Activated naive CD4-positive, alpha-beta T cell treated with anti-CD3 and anti-CD28 coated beads, Interleukin-2, amount 50 U/mL, for 24 hours (primary cell): ENCODE measurements at regions not wholly inside any gene's neighbourhood (a gene's known extent, or its start where the extent isn't known, plus 50 kb on each side); places are given as distances from the start of the nearest gene placed in this dataset.

Experiments
- H3K27ac Mint-ChIP-seq: one replicate; pipeline ENCODE4 v1.8.0; 2021; ENCODE audit warnings: mild to moderate bottlenecking, mixed read lengths
- H3K27me3 Mint-ChIP-seq: one replicate; pipeline ENCODE4 v1.8.0; 2021; ENCODE audit warnings: mixed read lengths
- H3K36me3 Mint-ChIP-seq: one replicate; pipeline ENCODE4 v1.8.0; 2021; ENCODE audit warnings: mixed read lengths
- H3K4me1 Mint-ChIP-seq: one replicate; pipeline ENCODE4 v1.8.0; 2021; ENCODE audit warnings: mixed read lengths
- H3K4me3 Mint-ChIP-seq: one replicate; pipeline ENCODE4 v1.8.0; 2021; ENCODE audit warnings: mild to moderate bottlenecking, mixed read lengths
- H3K9me3 Mint-ChIP-seq: one replicate; pipeline ENCODE4 v1.8.0; 2021; ENCODE audit warnings: mixed read lengths

- Mint-ChIP-seq H3K27me3 (peaks cover 13% of the 10 kb centered on the region), H3K27ac (no peak overlapping the region), H3K36me3 (no peaks in the 10 kb centered on the region), H3K9me3 (no peaks in the 10 kb centered on the region), H3K4me3 (no peak overlapping the region), H3K4me1 (no peaks in the 10 kb centered on the region)
Observed at GRCh38 chr6:170483413-170483812, 69.7 kb downstream of the PSMB1 start.

- H3K4me3 Mint-ChIP-seq = no peak overlapping the region
- no peaks in the 10 kb centered on the region for H3K36me3 Mint-ChIP-seq
- peaks cover 6% of the 10 kb centered on the region for H3K27me3 Mint-ChIP-seq
- no peak overlapping the region for H3K27ac Mint-ChIP-seq
- H3K4me1 Mint-ChIP-seq = no peaks in the 10 kb centered on the region
- H3K9me3 Mint-ChIP-seq = no peaks in the 10 kb centered on the region
Observed at GRCh38 chr6:170480050-170480692, 72.9 kb downstream of the PSMB1 start.

GRCh38 chr6:170476360-170476759 lies 76.7 kb downstream of the PSMB1 start:
- no peaks in the 10 kb centered on the region for H3K36me3 Mint-ChIP-seq
- H3K4me1 Mint-ChIP-seq = no peaks in the 10 kb centered on the region
- peaks cover 4% of the 10 kb centered on the region for H3K27me3 Mint-ChIP-seq
- no peak overlapping the region for H3K4me3 Mint-ChIP-seq
- H3K9me3 Mint-ChIP-seq = no peaks in the 10 kb centered on the region
- H3K27ac Mint-ChIP-seq = no peak overlapping the region

DNA sequence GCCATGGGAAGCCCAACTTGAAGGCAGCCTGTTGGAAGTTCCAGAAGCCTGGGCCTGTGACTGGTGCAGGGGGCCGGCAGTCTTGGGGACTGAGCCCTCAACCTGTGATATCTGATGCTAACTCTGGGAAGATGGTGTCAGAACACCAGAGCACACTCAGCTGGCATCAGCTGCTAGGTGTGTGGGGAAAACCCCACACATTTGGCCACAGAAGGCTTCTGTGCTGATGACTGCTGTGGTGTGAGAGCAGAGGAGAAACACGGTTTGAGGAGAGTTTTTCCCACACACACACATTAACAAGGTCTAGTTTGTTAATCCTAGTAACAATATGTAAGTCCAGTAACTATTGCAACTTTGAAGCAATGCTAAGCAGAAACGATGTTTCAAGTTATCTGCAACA lies 78.0 kb downstream of the PSMB1 start:
- Mint-ChIP-seq H3K27me3 (no peaks in the 10 kb centered on the region), H3K9me3 (no peaks in the 10 kb centered on the region), H3K27ac (no peak overlapping the region), H3K36me3 (no peaks in the 10 kb centered on the region), H3K4me1 (no peaks in the 10 kb centered on the region), H3K4me3 (no peak overlapping the region)

DNA sequence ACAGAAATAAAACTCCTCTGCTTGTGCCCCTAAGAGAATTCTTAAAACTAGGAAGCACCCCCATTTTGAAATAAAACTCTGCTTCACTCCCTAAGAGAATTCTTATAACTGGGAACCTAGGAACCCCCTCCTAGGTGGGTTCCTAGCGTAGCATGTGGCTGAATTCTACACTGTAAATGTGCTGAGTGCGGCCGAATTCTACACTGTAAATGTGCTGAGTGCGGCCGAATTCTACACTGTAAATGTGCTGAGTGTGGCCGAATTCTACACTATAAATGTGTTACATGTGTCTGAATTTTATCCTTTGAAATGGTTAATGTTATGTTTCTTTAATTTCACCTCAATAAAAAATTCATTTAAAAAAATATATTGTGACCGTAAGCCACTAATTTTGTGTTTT lies 79.3 kb downstream of the PSMB1 start:
- Mint-ChIP-seq H3K36me3 (no peaks in the 10 kb centered on the region), H3K4me1 (no peaks in the 10 kb centered on the region), H3K27ac (no peak overlapping the region), H3K27me3 (no peaks in the 10 kb centered on the region), H3K4me3 (no peak overlapping the region), H3K9me3 (no peaks in the 10 kb centered on the region)

DNA sequence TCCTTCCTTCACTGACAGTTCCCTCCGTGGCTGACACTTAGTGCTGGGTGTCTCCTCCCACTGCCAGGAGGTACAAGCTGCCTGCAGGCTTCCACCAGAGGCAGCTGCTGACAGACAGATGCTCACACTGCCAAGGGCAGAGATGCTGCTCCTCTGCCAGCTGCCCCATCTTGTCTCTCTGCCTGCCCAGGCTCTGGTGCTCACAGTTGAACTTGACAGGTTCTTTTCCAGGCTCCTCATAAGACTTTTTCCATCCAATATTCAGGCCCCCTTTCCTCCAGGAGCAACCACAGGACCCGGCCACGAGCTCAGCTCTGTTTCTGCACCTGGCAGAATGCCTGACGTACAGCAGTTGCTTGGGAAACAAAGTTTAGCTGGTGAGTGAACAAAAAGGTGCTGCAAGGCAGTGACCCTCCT lies 79.8 kb downstream of the PSMB1 start:
- Mint-ChIP-seq H3K27me3 (no peaks in the 10 kb centered on the region), H3K4me3 (no peak overlapping the region), H3K36me3 (no peaks in the 10 kb centered on the region), H3K9me3 (no peaks in the 10 kb centered on the region), H3K27ac (no peak overlapping the region), H3K4me1 (no peaks in the 10 kb centered on the region)

GRCh38 chr6:170471491-170471890 lies 81.6 kb downstream of the PSMB1 start:
- no peaks in the 10 kb centered on the region for H3K36me3 Mint-ChIP-seq
- H3K27me3 Mint-ChIP-seq = no peaks in the 10 kb centered on the region
- H3K9me3 Mint-ChIP-seq = no peaks in the 10 kb centered on the region
- no peaks in the 10 kb centered on the region for H3K4me1 Mint-ChIP-seq
- H3K27ac Mint-ChIP-seq = no peak overlapping the region
- no peak overlapping the region for H3K4me3 Mint-ChIP-seq

DNA sequence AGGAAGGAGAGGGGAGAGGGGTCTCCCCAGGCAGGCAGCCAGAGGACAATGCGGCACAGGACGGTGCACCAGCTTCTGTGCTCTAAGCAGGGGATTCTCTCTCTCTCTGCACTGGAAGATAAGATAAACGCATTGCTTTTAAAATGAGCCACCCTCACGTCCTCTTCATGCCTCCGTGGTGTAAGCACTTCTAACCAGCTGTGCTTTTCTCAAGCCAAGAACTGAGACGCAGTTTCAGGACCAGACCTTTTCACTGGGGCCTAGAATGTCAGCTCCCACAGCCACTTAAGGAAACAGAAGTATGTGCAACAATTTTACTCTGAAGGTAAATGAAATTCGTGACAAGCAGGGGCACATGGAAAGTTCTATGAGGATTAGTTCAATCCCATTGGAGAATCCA lies 82.4 kb downstream of the PSMB1 start:
- H3K36me3 Mint-ChIP-seq = no peaks in the 10 kb centered on the region
- no peak overlapping the region for H3K4me3 Mint-ChIP-seq
- no peaks in the 10 kb centered on the region for H3K9me3 Mint-ChIP-seq
- no peak overlapping the region for H3K27ac Mint-ChIP-seq
- no peaks in the 10 kb centered on the region for H3K4me1 Mint-ChIP-seq
- H3K27me3 Mint-ChIP-seq = no peaks in the 10 kb centered on the region

GRCh38 chr6:170464524-170464979 lies 88.6 kb downstream of the PSMB1 start:
- no peaks in the 10 kb centered on the region for H3K36me3 Mint-ChIP-seq
- no peak overlapping the region for H3K27ac Mint-ChIP-seq
- no peaks in the 10 kb centered on the region for H3K9me3 Mint-ChIP-seq
- H3K4me1 Mint-ChIP-seq = peaks cover 10% of the 10 kb centered on the region
- H3K27me3 Mint-ChIP-seq = peaks cover 3% of the 10 kb centered on the region
- peak overlapping the region; percentile 58 for H3K4me3 Mint-ChIP-seq

GRCh38 chr6:170464080-170464479 lies 89.0 kb downstream of the PSMB1 start:
- Mint-ChIP-seq H3K4me1 (peaks cover 13% of the 10 kb centered on the region), H3K4me3 (peak overlapping the region; percentile 58), H3K9me3 (no peaks in the 10 kb centered on the region), H3K27me3 (peaks cover 4% of the 10 kb centered on the region), H3K27ac (no peak overlapping the region), H3K36me3 (no peaks in the 10 kb centered on the region)

DNA sequence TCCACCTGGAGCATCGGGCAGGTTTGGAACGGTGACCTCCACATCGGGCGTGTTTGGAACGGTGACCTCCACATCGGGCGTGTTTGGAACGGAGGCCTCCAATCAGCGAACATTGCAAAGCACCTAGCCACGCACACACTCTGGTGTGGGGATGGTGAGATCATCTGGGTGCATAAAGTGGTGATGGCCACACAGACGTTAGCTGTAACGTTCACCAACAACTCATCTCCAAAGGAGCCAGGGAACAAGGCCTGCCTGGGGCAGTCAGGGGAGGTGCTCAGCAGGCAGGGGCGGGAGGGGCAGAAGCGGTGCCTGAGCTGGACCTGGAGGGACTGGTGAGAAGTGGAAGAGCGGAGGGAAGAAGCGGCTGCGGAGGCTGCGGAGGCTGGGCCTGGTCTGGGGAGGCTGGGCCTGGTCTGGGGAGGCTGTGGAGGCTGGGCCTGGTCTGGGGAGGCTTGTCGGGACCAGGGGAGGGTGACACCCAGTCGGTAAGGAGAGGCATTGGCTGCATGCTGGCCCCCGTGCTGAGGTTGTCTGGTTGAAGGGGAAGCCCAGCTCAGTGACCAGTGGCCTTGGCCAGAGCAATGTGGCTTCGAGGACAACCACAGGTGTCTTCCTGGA lies 89.9 kb downstream of the PSMB1 start:
- peaks cover 13% of the 10 kb centered on the region for H3K4me1 Mint-ChIP-seq
- H3K4me3 Mint-ChIP-seq = no peak overlapping the region
- H3K27ac Mint-ChIP-seq = no peak overlapping the region
- H3K27me3 Mint-ChIP-seq = peaks cover 4% of the 10 kb centered on the region
- no peaks in the 10 kb centered on the region for H3K36me3 Mint-ChIP-seq
- H3K9me3 Mint-ChIP-seq = no peaks in the 10 kb centered on the region

- Mint-ChIP-seq H3K4me3 (no peak overlapping the region), H3K27me3 (peaks cover 4% of the 10 kb centered on the region), H3K9me3 (no peaks in the 10 kb centered on the region), H3K36me3 (no peaks in the 10 kb centered on the region), H3K4me1 (peaks cover 13% of the 10 kb centered on the region), H3K27ac (no peak overlapping the region)
Observed at GRCh38 chr6:170462366-170463020, 90.6 kb downstream of the PSMB1 start.

- no peaks in the 10 kb centered on the region for H3K36me3 Mint-ChIP-seq
- H3K4me3 Mint-ChIP-seq = no peak overlapping the region
- no peaks in the 10 kb centered on the region for H3K9me3 Mint-ChIP-seq
- peak overlapping the region; percentile 30 for H3K27ac Mint-ChIP-seq
- H3K4me1 Mint-ChIP-seq = peaks cover 13% of the 10 kb centered on the region
- peaks cover 4% of the 10 kb centered on the region for H3K27me3 Mint-ChIP-seq
Observed at GRCh38 chr6:170461556-170462365, 91.3 kb downstream of the PSMB1 start.

DNA sequence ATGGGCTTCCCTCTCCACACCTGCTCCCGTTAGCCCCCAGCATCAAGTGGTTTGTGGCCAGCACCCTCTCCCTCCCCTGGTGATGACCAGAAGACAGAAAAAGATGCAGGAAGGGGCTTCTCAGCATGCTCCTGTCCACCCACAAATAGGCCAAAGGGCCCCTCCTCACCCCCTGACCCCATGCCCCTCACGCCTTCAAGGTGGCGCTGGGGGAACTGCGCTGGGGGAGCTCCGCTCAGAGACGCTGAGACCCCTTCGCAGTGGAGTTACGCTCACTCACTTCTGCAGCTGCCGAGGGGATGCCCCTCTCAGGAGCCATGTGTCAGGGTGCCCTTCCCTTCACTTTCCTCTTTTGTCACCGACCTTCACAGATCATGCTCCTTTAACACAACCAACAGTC lies 92.0 kb downstream of the PSMB1 start:
- no peak overlapping the region for H3K4me3 Mint-ChIP-seq
- H3K4me1 Mint-ChIP-seq = peaks cover 13% of the 10 kb centered on the region
- no peaks in the 10 kb centered on the region for H3K36me3 Mint-ChIP-seq
- no peaks in the 10 kb centered on the region for H3K9me3 Mint-ChIP-seq
- H3K27me3 Mint-ChIP-seq = peaks cover 4% of the 10 kb centered on the region
- no peak overlapping the region for H3K27ac Mint-ChIP-seq

- no peaks in the 10 kb centered on the region for H3K9me3 Mint-ChIP-seq
- peaks cover 13% of the 10 kb centered on the region for H3K4me1 Mint-ChIP-seq
- peaks cover 4% of the 10 kb centered on the region for H3K27me3 Mint-ChIP-seq
- no peaks in the 10 kb centered on the region for H3K36me3 Mint-ChIP-seq
- H3K4me3 Mint-ChIP-seq = no peak overlapping the region
- no peak overlapping the region for H3K27ac Mint-ChIP-seq
Observed at GRCh38 chr6:170460641-170461040, 92.5 kb downstream of the PSMB1 start.

DNA sequence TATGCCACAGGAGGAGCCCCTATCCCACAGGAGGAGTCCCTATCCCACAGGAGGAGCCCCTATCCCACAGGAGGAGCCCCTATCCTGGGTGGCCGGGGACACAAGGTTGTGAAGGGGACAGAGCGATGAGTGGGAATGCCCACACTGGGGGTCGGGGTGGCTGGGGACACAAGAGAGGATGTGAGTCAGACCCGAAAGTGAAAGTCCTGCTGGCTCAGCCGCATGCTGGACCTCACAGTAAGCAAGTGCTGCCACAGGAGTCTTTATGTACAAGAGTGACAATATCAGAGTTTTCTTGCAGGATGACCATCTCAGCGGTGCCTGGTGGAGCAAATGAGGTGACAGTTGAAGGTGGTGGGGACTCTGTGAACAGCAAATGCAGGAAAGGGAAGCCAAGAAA lies 93.7 kb downstream of the PSMB1 start:
- H3K27ac Mint-ChIP-seq = no peak overlapping the region
- peaks cover 4% of the 10 kb centered on the region for H3K27me3 Mint-ChIP-seq
- peak overlapping the region; percentile 63 for H3K4me3 Mint-ChIP-seq
- H3K36me3 Mint-ChIP-seq = no peaks in the 10 kb centered on the region
- no peaks in the 10 kb centered on the region for H3K9me3 Mint-ChIP-seq
- peaks cover 16% of the 10 kb centered on the region for H3K4me1 Mint-ChIP-seq
